CD14-positive monocyte (primary cell): ENCODE measurements at regions not wholly inside any gene's neighbourhood (a gene's known extent, or its start where the extent isn't known, plus 50 kb on each side); places are given as distances from the start of the nearest gene placed in this dataset.

ENCODE experiments used
- DNase-seq, 3 donors: peaks; one replicate each; pipeline ENCODE4 v3.0.0-alpha.2; 2011 to 2022
- H2AFZ ChIP-seq: 2 replicates; pipeline ENCODE4 v1.6.0; 2012; ENCODE audit warnings: mild to moderate bottlenecking, low read depth, low read length, inconsistent platforms; ENCODE audit not compliant: insufficient read depth, poor library complexity, severe bottlenecking
- H3K27ac ChIP-seq, 2 donors: 1 replicate in 1 of 2; 2 replicates in 1 of 2; pipeline ENCODE4 v1.5.1; 2012 to 2013; ENCODE audit warnings: low read length in 2 of 2, control low read depth in 1 of 2, inconsistent platforms in 1 of 2, low read depth in 1 of 2, mild to moderate bottlenecking in 1 of 2
- H3K27me3 ChIP-seq, 2 donors: one replicate each; pipeline versions ENCODE4 v1.6.0 to v1.6.1; 2011 to 2013; ENCODE audit warnings: low read length in 2 of 2; ENCODE audit not compliant: control insufficient read depth in 2 of 2, insufficient read depth in 2 of 2
- H3K36me3 ChIP-seq, 2 donors: replicated peaks in 1 of 2; 1 replicate in 1 of 2; 2 replicates in 1 of 2; pipeline versions ENCODE4 v1.5.1 to v1.6.1; 2012 to 2013; ENCODE audit warnings: low read length in 2 of 2, control low read depth in 1 of 2, inconsistent platforms in 1 of 2, mild to moderate bottlenecking in 1 of 2; ENCODE audit not compliant: insufficient read depth in 2 of 2, control insufficient read depth in 1 of 2
- H3K4me1 ChIP-seq, 2 donors: 1 replicate in 1 of 2; 2 replicates in 1 of 2; pipeline versions ENCODE4 v1.5.1 to v1.6.1; 2012 to 2013; ENCODE audit warnings: low read length in 2 of 2, control low read depth in 1 of 2, inconsistent platforms in 1 of 2, mild to moderate bottlenecking in 1 of 2, moderate library complexity in 1 of 2; ENCODE audit not compliant: insufficient read depth in 2 of 2, control insufficient read depth in 1 of 2
- H3K4me2 ChIP-seq: replicated peaks from 2 replicates; pipeline ENCODE3; 2012; ENCODE audit warnings: low read length, moderate library complexity, mild to moderate bottlenecking; ENCODE audit not compliant: poor library complexity, severe bottlenecking; ENCODE audit errors: extremely low read depth
- H3K4me3 ChIP-seq, 3 experiments: fragments of 200-600 bp in 1 of 3; sonication (generic) in 1 of 3; replicated peaks in 1 of 3; 1 replicate in 2 of 3; 2 replicates in 1 of 3; pipeline ENCODE4 v1.5.1; 2011 to 2013; ENCODE audit warnings: low read length in 3 of 3, mild to moderate bottlenecking in 3 of 3, control low read depth in 2 of 3, low read depth in 2 of 3, inconsistent platforms in 1 of 3, moderate library complexity in 1 of 3
- H3K79me2 ChIP-seq: 2 replicates; pipeline ENCODE4 v1.6.0; 2012; ENCODE audit warnings: mild to moderate bottlenecking, control low read depth, inconsistent platforms, low read length, moderate library complexity; ENCODE audit not compliant: insufficient read depth
- H3K9ac ChIP-seq: 2 replicates; pipeline ENCODE4 v1.6.0; 2017; ENCODE audit warnings: low read length, mild to moderate bottlenecking; ENCODE audit not compliant: insufficient read depth, poor library complexity, severe bottlenecking
- H3K9me3 ChIP-seq, 2 donors: replicated peaks in 1 of 2; 1 replicate in 1 of 2; 2 replicates in 1 of 2; pipeline versions ENCODE4 v1.5.1 to v1.6.1; 2012 to 2013; ENCODE audit warnings: low read length in 2 of 2, control low read depth in 1 of 2; ENCODE audit not compliant: control insufficient read depth in 1 of 2, insufficient read depth in 1 of 2
- H4K20me1 ChIP-seq: 2 replicates; pipeline ENCODE4 v1.6.0; 2012; ENCODE audit warnings: mild to moderate bottlenecking, low read length, control low read depth, moderate library complexity; ENCODE audit not compliant: insufficient read depth
- H3K27ac Mint-ChIP-seq, 7 donors: one replicate each; pipeline ENCODE4 v1.8.0; 2020; ENCODE audit warnings: mild to moderate bottlenecking in 7 of 7, mixed read lengths in 7 of 7, moderate library complexity in 6 of 7, inconsistent platforms in 2 of 7
- H3K27me3 Mint-ChIP-seq, 3 donors: one replicate each; pipeline ENCODE4 v1.8.0; 2021 to 2022; ENCODE audit warnings: low read depth in 3 of 3, mild to moderate bottlenecking in 3 of 3, mixed read lengths in 3 of 3, moderate library complexity in 3 of 3, inconsistent platforms in 1 of 3
- H3K36me3 Mint-ChIP-seq, 2 donors: one replicate each; pipeline ENCODE4 v1.8.0; 2020; ENCODE audit warnings: mixed read lengths in 2 of 2, inconsistent platforms in 1 of 2, mild to moderate bottlenecking in 1 of 2
- H3K4me1 Mint-ChIP-seq: one replicate; pipeline ENCODE4 v1.8.0; 2020; ENCODE audit warnings: mild to moderate bottlenecking, mixed read lengths
- H3K4me3 Mint-ChIP-seq, 2 donors: one replicate each; pipeline ENCODE4 v1.8.0; 2020; ENCODE audit warnings: mild to moderate bottlenecking in 2 of 2, mixed read lengths in 2 of 2, moderate library complexity in 1 of 2
- H3K9me3 Mint-ChIP-seq, 7 donors: one replicate each; pipeline ENCODE4 v1.8.0; 2020 to 2022; ENCODE audit warnings: mixed read lengths in 7 of 7, mild to moderate bottlenecking in 6 of 7, moderate library complexity in 6 of 7, inconsistent platforms in 2 of 7
- WGBS: methylation state at CpG from one replicate; pipeline ENCODE4 v1.1.5; 2013; ENCODE audit warnings: missing lambda C conversion rate; ENCODE audit not compliant: insufficient coverage; 5-methylcytosine and 5-hydroxymethylcytosine counted together
- intact Hi-C, 2 donors: fragments of 100-400 bp; cut with micrococcal nuclease; formaldehyde crosslinking; loops; one replicate each; pipeline versions ENCODE4 v1.15.0 to v1.15.1; 2023
- TF ChIP-seq, protein P1 (sequence below): fragments of 200-600 bp; IDR thresholded peaks from one replicate; pipeline ENCODE4 v1.8.0; 2022; ENCODE audit warnings: antibody characterized with exemption, mild to moderate bottlenecking

DNA sequence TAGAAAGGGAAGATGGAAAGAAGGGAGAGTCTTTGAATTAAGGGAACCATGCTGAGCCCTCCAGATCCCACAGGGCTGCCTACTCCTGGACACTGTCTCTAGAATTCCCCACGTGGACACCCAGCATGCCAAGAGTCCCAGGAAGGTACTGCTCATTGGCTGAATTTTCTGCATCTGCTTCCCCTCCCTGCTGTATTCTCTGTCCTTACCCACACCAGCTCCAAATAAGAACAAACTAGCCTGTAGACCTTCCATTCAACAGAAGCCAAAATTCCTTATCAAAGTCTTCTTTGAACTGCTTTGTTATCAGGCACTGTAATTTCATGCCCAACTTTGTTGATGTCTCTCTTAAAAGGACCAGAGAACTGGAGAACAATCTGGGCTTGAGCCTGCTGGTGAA lies 305.9 kb upstream of the ARGLU1 start:
- H2AFZ ChIP-seq: no peak overlapping the region
- Mint-ChIP-seq H3K27me3 (peaks cover 0 to 2% (median 0%) of the 10 kb centered on the region in 3 donors), H3K4me1 (peaks cover 7% of the 10 kb centered on the region), H3K4me3 (no peak overlapping the region), H3K36me3 (no peaks in the 10 kb centered on the region), H3K27ac (no peak overlapping the region), H3K9me3 (peaks cover 1 to 6% (median 4%) of the 10 kb centered on the region in 7 donors)
- H3K4me2 ChIP-seq: no peak overlapping the region
- H3K79me2 ChIP-seq: no peaks in the 10 kb centered on the region
- H4K20me1 ChIP-seq: no peaks in the 10 kb centered on the region
- H3K4me1 ChIP-seq: no peaks in the 10 kb centered on the region
- H3K9ac ChIP-seq: no peak overlapping the region
- no peaks in the 10 kb centered on the region for H3K27me3 ChIP-seq
- WGBS: 70% methylated on average over 1 of the region's 1 CpG
- no peak overlapping the region for H3K4me3 ChIP-seq
- DNase-seq: no peak
- H3K36me3 ChIP-seq: no peaks in the 10 kb centered on the region
- TF ChIP-seq, protein P1, sequence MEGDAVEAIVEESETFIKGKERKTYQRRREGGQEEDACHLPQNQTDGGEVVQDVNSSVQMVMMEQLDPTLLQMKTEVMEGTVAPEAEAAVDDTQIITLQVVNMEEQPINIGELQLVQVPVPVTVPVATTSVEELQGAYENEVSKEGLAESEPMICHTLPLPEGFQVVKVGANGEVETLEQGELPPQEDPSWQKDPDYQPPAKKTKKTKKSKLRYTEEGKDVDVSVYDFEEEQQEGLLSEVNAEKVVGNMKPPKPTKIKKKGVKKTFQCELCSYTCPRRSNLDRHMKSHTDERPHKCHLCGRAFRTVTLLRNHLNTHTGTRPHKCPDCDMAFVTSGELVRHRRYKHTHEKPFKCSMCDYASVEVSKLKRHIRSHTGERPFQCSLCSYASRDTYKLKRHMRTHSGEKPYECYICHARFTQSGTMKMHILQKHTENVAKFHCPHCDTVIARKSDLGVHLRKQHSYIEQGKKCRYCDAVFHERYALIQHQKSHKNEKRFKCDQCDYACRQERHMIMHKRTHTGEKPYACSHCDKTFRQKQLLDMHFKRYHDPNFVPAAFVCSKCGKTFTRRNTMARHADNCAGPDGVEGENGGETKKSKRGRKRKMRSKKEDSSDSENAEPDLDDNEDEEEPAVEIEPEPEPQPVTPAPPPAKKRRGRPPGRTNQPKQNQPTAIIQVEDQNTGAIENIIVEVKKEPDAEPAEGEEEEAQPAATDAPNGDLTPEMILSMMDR: no peak
- peaks cover 0 to 7% of the 10 kb centered on the region in 2 donors for H3K9me3 ChIP-seq
- intact Hi-C loops: no loop called here
- H3K27ac ChIP-seq: no peak overlapping the region

GRCh38 chr13:106867249-106867648 lies 299.3 kb upstream of the ARGLU1 start:
- peak overlapping the region; percentile 34 for H3K9ac ChIP-seq
- peaks cover 0 to 10% of the 10 kb centered on the region in 2 donors for H3K9me3 ChIP-seq
- H3K36me3 ChIP-seq: no peaks in the 10 kb centered on the region
- no peaks in the 10 kb centered on the region for H3K4me1 ChIP-seq
- no peaks in the 10 kb centered on the region for H3K79me2 ChIP-seq
- peak overlapping the region; percentile 36 for H3K4me2 ChIP-seq
- no peaks in the 10 kb centered on the region for H4K20me1 ChIP-seq
- H2AFZ ChIP-seq: peak overlapping the region; percentile 61
- Mint-ChIP-seq H3K27me3 (peaks cover 0 to 2% (median 2%) of the 10 kb centered on the region in 3 donors), H3K27ac (no peak overlapping the region), H3K4me3 (peak overlapping the region; percentile 13 to 67), H3K36me3 (no peaks in the 10 kb centered on the region), H3K4me1 (peaks cover 7% of the 10 kb centered on the region), H3K9me3 (peaks cover 0 to 4% (median 1%) of the 10 kb centered on the region in 7 donors)
- TF ChIP-seq, protein P1: no peak
- DNase-seq: no peak
- 5% methylated on average over 4 of the region's 13 CpGs for WGBS
- H3K27me3 ChIP-seq: no peaks in the 10 kb centered on the region
- intact Hi-C loops: no loop called here
- H3K4me3 ChIP-seq: peak overlapping the region in 1 of 3 experiments; percentile 39
- no peak overlapping the region for H3K27ac ChIP-seq
